GM21529 (cell line): ENCODE measurements at regions not wholly inside any gene's neighbourhood (a gene's known extent, or its start where the extent isn't known, plus 50 kb on each side); places are given as distances from the start of the nearest gene placed in this dataset.

ENCODE experiments used
- ATAC-seq: cut with Tn5 transposase; IDR thresholded peaks from one replicate; pipeline ENCODE4 v1.9.1; 2021; ENCODE audit not compliant: unreplicated experiment

DNA sequence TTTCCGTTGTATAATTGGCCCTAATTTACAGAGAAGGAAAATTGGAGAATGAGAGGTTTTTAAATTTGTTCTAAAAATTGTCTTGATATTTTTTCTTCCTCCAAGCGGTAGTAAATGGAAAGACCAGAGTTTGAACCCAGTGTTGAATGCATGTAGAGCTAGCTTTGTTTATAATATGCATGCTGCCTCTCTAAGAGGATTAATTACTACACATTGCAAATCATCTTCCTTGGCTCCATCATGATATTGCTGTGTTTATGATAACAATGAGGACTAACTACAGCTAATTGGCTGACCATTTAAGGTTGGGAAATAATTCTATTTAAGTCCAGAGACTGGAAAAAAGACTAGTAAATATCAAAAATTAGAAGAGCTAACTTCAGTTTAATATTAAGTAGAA is 338.5 kb downstream of the PLK2 start:
- ATAC-seq, result no peak

- no peak for ATAC-seq
These were observed 342.3 kb downstream of the PLK2 start for GRCh38 chr5:58117542-58117941.

GRCh38 chr5:58116346-58116745 is 343.5 kb downstream of the PLK2 start:
- no peak for ATAC-seq

DNA sequence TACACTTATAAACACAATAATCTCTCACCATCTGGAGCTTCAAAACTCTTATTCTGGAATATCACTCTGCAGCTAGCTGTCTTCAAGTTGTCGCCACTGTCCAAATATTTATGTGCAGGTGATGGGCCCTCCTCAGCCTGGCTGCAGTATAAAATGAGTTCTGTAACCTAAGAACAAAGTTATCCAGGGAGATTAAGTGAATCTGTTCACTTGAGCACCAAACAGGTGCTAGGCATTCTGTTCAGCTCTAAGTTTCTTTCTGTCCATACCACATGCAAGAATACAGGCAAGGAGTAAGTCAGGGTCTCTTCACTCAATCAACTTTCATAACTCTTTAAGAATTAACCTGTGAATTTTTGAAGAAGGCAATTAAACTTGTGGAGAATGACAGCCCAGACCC is 344.1 kb downstream of the PLK2 start:
- no peak for ATAC-seq

GRCh38 chr5:58114324-58114723 is 345.6 kb downstream of the PLK2 start:
- no peak for ATAC-seq

DNA sequence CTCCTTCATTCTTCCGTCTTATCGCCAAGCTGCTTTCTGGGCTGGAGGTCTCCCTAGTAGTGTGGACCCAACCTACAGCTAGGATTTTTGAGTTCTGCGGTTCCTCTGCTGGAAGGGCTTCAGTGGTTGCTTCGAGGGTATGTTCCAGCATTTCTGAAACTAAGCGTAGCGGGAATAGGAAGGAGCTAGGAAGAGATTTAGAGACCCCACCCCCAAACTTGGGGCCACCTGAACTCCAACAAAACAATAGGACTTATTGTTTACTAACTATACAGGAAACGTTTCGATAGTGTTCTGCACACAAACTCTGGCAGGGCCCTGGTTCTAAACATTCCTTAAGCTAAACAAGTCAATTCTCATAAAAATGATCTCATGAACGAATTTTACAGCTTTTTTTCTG is 346.7 kb downstream of the PLK2 start:
- ATAC-seq, result no peak

DNA sequence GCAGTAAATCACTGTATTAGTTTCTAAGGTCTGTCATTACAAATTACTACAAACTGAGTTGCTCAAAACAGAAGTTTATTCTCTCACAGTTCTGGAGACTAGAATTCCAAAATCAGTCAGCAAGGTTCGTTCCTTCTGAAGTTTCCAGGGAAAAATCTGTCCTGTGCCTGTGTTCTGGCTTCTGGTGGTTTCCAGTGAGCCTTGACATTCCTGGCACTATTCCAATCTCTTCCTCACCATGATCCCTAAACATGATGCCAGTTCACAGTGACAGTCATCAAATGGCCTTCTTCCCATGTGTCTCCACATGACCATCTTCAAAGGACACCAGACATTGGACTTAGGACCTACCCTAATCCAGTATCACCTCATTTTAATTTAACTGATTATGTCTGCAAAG is 351.4 kb downstream of the PLK2 start:
- ATAC-seq, result no peak

- ATAC-seq, result no peak
These were observed 352.2 kb downstream of the PLK2 start for GRCh38 chr5:58107704-58108103.

- no peak for ATAC-seq
These were observed 353.0 kb downstream of the PLK2 start for GRCh38 chr5:58106754-58107410.

- ATAC-seq, result no peak
These were observed 354.1 kb downstream of the PLK2 start for GRCh38 chr5:58105836-58106235.

DNA sequence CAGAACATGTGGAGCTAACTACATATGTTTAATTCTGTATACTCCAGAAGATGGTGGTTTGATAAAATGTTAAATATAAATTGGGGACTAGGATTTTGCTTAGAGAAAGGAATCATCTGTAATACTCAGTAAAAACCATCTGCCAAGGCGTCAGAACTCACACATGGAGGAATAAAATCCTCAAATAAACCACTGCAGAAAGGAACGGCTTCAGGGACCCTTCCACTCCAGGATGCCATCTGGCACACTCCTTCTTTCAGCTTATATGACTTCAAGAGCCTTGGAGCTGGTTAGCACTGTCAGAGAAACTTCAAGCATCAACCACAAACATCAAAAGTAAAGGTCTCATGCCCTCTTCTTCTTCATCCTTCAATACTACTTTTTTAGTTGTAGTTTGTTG is 360.6 kb downstream of the PLK2 start:
- ATAC-seq, result no peak

DNA sequence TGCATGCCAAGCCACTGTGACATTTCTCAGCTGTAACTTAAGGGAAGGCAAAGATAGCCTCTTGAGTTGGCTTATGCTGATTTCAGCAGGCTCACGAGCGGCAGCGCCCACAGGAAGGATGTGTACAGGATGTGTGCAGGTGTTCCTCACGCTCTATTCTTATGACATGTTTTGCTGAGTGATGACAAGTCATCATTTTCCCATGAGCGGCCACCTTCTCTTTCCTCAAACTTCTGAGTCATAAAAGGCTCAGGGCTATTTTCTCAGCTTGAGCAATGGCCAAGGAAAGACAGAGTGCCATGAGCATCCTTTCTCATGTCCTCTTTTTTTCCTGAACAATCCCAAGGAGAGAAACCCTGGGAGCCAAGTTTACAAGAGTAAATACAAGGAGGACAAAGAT is 365.9 kb downstream of the PLK2 start:
- ATAC-seq, result no peak

DNA sequence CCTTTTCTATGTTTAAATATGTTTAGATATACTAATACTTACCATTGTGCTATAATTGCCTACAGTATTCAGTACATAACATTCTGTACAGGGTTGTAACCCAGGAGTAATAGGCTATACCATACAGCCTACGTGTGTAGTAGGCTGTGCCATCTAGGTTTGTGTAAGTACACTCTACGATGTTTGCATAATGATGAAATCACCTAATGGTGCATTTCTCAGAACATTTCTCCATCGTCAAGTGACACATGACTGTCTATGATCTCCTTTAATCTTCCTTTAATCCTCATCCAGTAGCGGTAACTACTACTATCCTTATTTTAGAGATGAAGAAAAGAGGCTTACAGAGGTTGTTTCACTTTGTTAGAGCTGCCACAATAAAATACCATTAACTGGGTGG is 369.2 kb downstream of the PLK2 start:
- ATAC-seq, result no peak

DNA sequence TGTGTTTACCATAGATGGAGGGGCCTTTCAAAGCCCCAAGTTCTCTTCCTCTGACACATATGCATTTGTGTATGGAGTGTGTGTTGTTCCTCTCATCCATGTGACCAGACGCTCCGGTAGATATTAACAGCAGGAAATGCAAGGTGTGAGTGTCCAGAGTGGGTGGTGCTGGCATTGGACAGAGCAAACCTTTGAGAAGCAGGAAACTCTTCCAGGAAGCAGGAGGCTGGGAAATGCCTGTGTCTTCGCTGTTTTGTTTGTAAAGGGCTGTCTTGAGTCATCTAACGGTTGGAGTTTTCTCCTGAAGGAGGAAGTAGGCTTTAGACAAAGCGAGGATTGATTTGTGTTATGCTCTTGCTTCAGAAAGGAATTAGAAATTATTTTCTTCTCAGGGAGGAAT is 370.9 kb downstream of the PLK2 start:
- ATAC-seq, result no peak

DNA sequence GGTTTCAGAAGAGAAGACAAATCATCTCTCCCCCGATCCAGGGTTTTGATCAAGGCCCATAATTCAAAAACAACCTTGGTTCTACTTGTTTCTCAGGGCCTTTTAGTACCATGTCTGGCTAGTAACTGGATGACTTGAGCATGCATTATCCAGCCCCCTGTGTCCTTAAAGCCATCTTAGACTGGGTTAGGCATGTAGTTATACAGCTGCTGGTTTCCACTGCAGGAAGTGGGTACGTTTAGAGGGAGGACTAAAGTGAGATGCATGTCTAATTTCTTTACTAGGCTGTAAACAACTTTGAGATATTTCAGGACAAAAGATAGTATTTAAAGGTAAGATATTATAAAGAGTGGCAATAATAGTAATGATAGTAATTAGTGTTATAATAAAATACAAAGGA is 372.0 kb downstream of the PLK2 start:
- ATAC-seq, result no peak

DNA sequence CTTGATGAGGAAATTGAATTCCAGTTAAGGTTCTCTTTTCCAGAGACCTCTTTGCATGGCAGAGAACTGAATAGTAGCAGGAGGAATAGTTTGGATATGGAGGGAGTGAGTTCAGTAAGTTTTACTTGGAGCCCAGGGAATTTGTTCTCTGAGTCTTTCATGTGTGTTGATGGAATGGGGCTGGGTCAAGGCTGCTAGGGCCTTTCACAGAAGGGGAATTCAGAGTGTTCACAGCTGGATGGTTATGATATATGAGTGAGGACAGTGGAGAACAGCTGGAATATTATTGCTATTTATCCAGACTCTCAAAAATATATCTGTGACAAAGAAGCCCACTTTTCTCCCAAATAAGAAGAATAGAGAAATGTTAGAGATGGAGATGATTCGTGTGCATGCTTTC is 372.8 kb downstream of the PLK2 start:
- ATAC-seq, result no peak

DNA sequence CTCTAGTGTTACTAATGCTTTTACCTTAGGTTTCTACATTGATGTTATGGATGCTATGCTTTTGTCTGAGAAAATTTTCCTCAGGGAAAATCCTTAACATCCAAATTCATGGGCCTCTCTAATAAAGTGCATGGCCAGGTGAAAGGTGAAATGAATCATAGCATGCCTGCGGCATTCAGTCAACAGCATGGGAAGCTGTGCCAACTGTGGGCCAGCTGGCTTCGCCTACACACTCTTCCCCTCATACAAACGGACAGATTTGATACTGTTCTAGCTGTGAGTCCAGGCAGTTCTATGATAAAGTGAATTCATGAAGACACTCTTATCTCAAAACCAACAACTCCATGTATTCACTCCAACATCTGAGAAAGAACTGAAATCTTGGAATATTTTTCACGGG is 374.1 kb downstream of the PLK2 start:
- no peak for ATAC-seq

GRCh38 chr5:58081435-58081834 is 378.5 kb downstream of the PLK2 start:
- no peak for ATAC-seq

DNA sequence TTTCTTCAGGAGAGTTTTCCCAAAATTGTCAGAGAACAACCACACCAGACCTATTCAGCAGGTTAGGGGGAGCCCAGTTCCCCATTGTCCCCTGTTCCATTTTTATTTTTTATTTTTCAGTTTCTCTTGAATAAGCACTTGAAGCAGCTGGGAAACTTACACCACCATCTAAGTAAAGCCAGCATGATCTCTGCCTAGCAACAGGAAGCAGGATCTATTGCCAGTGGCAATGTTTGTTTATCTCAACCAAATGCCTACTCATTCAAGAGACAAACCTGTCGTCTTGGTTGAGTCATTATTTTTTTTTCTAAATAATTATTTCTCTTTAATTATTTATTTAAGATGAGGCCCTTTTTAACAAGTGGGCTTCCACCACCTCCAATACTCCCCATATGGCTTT is 379.3 kb downstream of the PLK2 start:
- ATAC-seq, result no peak

- ATAC-seq, result no peak
These were observed 381.9 kb downstream of the PLK2 start for GRCh38 chr5:58077966-58078365.

DNA sequence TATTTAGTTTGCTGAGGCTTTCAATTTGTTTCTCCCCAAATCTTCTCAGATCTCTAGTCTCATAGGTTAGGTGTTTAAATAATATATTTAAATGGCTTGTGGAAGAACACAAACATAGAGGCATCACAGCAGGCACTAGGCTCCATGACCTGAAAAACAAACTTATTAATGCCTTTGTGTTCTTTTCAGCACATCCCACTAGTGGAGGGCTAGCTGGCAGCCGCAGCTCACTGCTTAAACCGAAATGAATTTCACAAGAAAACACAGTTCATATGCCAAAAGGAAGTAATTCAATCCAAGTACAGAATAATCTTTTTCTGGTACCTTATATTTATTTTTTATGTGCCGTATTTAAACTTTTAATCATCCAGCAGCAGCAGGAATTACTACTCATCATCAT is 382.5 kb downstream of the PLK2 start:
- no peak for ATAC-seq

DNA sequence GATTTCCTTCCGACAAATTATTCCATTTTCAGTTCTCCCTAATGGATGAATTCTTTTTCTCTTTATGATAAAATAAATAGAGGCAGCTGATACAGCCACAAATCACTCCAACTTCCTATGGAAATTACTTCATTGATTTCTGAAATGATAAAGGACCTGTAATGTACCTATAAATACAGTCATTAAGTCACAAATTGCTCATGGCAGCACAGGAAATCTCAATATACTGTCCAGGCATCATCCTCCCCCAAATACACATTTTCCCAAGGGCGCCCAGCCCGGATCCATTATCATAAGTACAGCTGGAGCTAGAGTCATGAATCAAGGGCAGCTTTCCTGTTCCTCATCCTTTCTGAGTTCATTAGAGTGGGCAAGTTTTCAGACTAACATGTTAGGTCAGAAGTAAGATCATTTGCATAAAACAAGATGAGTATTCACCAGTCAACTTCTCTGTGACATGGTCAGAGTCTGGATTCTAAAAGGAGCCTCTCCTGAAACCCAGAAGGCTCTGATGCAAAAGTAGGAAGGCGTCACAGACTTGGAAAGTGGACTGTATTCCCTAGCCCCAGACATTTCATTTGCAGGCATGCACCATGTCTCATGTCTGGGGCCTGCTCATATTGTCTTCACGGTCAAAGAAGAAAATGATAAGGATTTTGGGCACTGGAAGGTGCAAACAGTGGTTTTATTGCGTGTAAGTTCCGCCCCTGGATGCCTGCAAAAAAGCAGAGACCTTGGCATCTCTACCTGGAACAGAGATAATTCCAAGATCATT is 383.2 kb downstream of the PLK2 start:
- no peak for ATAC-seq

GRCh38 chr5:58075907-58076306 is 384.0 kb downstream of the PLK2 start:
- ATAC-seq, result no peak
